KOPT-K1 (cell line): ENCODE measurements at regions not wholly inside any gene's neighbourhood (a gene's known extent, or its start where the extent isn't known, plus 50 kb on each side); places are given as distances from the start of the nearest gene placed in this dataset.

Experiments used
- H3K27ac ChIP-seq: fragments of 200-600 bp; sonication (generic); 2 replicates; pipeline ENCODE4 v1.5.1; 2016; ENCODE audit warnings: antibody characterized with exemption, mild to moderate bottlenecking, low read depth, low read length; ENCODE audit not compliant: poor library complexity, severe bottlenecking
- H3K36me3 ChIP-seq: fragments of 200-600 bp; sonication (generic); 2 replicates; pipeline ENCODE4 v1.5.1; 2017; ENCODE audit warnings: antibody characterized with exemption, mild to moderate bottlenecking, low read length, moderate library complexity; ENCODE audit not compliant: insufficient read depth
- H3K9me3 ChIP-seq: fragments of 200-600 bp; sonication (generic); 2 replicates; pipeline ENCODE4 v1.5.1; 2017; ENCODE audit warnings: antibody characterized with exemption, low read length, mild to moderate bottlenecking; ENCODE audit not compliant: insufficient read depth, poor library complexity, severe bottlenecking

GRCh38 chr19:27681972-27682371 is 1531.0 kb downstream of the UQCRFS1 start:
- H3K9me3 ChIP-seq = peaks cover 15% of the 10 kb centered on the region
- H3K27ac ChIP-seq = no peak overlapping the region

GRCh38 chr19:27679905-27680304 is 1533.0 kb downstream of the UQCRFS1 start:
- H3K27ac ChIP-seq = no peak overlapping the region
- H3K9me3 ChIP-seq = peaks cover 16% of the 10 kb centered on the region
- H3K36me3 ChIP-seq = no peaks in the 10 kb centered on the region

More at GRCh38 chr19:27681972-27682371, 1531.0 kb downstream of the UQCRFS1 start:
- no peaks in the 10 kb centered on the region for H3K36me3 ChIP-seq

GRCh38 chr19:27679399-27679798 is 1533.6 kb downstream of the UQCRFS1 start:
- H3K9me3 ChIP-seq = peaks cover 16% of the 10 kb centered on the region
- no peaks in the 10 kb centered on the region for H3K36me3 ChIP-seq
- H3K27ac ChIP-seq = no peak overlapping the region

GRCh38 chr19:27676877-27677276 is 1536.1 kb downstream of the UQCRFS1 start:
- Histone ChIP-seq H3K27ac (no peak overlapping the region), H3K9me3 (peaks cover 21% of the 10 kb centered on the region)

GRCh38 chr19:27676334-27676733 is 1536.6 kb downstream of the UQCRFS1 start:
- Histone ChIP-seq H3K9me3 (peaks cover 20% of the 10 kb centered on the region), H3K27ac (no peak overlapping the region), H3K36me3 (no peaks in the 10 kb centered on the region)

More at GRCh38 chr19:27676877-27677276, 1536.1 kb downstream of the UQCRFS1 start:
- no peaks in the 10 kb centered on the region for H3K36me3 ChIP-seq

- Histone ChIP-seq H3K36me3 (no peaks in the 10 kb centered on the region), H3K9me3 (peaks cover 20% of the 10 kb centered on the region), H3K27ac (no peak overlapping the region)
Measured at GRCh38 chr19:27675771-27676170, 1537.2 kb downstream of the UQCRFS1 start.

GRCh38 chr19:27674701-27675100 is 1538.2 kb downstream of the UQCRFS1 start:
- H3K36me3 ChIP-seq = no peaks in the 10 kb centered on the region
- H3K9me3 ChIP-seq = peaks cover 16% of the 10 kb centered on the region
- no peak overlapping the region for H3K27ac ChIP-seq

GRCh38 chr19:27673986-27674385 is 1539.0 kb downstream of the UQCRFS1 start:
- H3K27ac ChIP-seq = no peak overlapping the region
- H3K36me3 ChIP-seq = no peaks in the 10 kb centered on the region
- H3K9me3 ChIP-seq = peaks cover 13% of the 10 kb centered on the region

- peaks cover 18% of the 10 kb centered on the region for H3K9me3 ChIP-seq
- H3K27ac ChIP-seq = no peak overlapping the region
- no peaks in the 10 kb centered on the region for H3K36me3 ChIP-seq
Measured at GRCh38 chr19:27672309-27673047, 1540.5 kb downstream of the UQCRFS1 start.

GRCh38 chr19:27671876-27672275 is 1541.1 kb downstream of the UQCRFS1 start:
- H3K27ac ChIP-seq = no peak overlapping the region
- H3K9me3 ChIP-seq = peaks cover 15% of the 10 kb centered on the region
- H3K36me3 ChIP-seq = no peaks in the 10 kb centered on the region

- peaks cover 14% of the 10 kb centered on the region for H3K9me3 ChIP-seq
- H3K36me3 ChIP-seq = no peaks in the 10 kb centered on the region
Measured at GRCh38 chr19:27660428-27660827, 1552.5 kb downstream of the UQCRFS1 start.

GRCh38 chr19:27657271-27658051 is 1555.5 kb downstream of the UQCRFS1 start:
- Histone ChIP-seq H3K9me3 (peaks cover 14% of the 10 kb centered on the region), H3K36me3 (no peaks in the 10 kb centered on the region), H3K27ac (no peak overlapping the region)

More at GRCh38 chr19:27660428-27660827, 1552.5 kb downstream of the UQCRFS1 start:
- no peak overlapping the region for H3K27ac ChIP-seq

- H3K27ac ChIP-seq = no peak overlapping the region
- H3K36me3 ChIP-seq = no peaks in the 10 kb centered on the region
- H3K9me3 ChIP-seq = peaks cover 31% of the 10 kb centered on the region
Measured at GRCh38 chr19:27654266-27654990, 1558.5 kb downstream of the UQCRFS1 start.

GRCh38 chr19:27652796-27653195 is 1560.2 kb downstream of the UQCRFS1 start:
- Histone ChIP-seq H3K36me3 (no peaks in the 10 kb centered on the region), H3K27ac (no peak overlapping the region), H3K9me3 (peaks cover 19% of the 10 kb centered on the region)

- no peak overlapping the region for H3K27ac ChIP-seq
- H3K9me3 ChIP-seq = peaks cover 23% of the 10 kb centered on the region
- H3K36me3 ChIP-seq = no peaks in the 10 kb centered on the region
Measured at GRCh38 chr19:27652281-27652680, 1560.7 kb downstream of the UQCRFS1 start.
